GM23338 (cell line): ENCODE measurements at regions not wholly inside any gene's neighbourhood (a gene's known extent, or its start where the extent isn't known, plus 50 kb on each side); places are given as distances from the start of the nearest gene placed in this dataset.

Experiments used
- ATAC-seq: fragments of 200-7000 bp; cut with Tn5 transposase; 3 replicates; pipeline ENCODE4 v1.9.1; 2020
- DNase-seq: peaks from one replicate; pipeline ENCODE4 v3.0.0-alpha.2; 2015; ENCODE audit warnings: low spot score
- H2AFZ ChIP-seq: fragments of 200-600 bp; sonication (generic); 2 replicates; pipeline ENCODE4 v1.8.0; 2016; ENCODE audit warnings: antibody characterized with exemption, mild to moderate bottlenecking, moderate library complexity
- H3F3A ChIP-seq: fragments of 200-600 bp; sonication (generic); replicated peaks from 2 replicates; pipeline ENCODE4 v1.8.0; 2017; ENCODE audit warnings: antibody characterized with exemption, mixed run types, low read depth
- H3K27ac ChIP-seq: fragments of 200-600 bp; sonication (generic); 2 replicates; pipeline ENCODE4 v1.6.1; 2016; ENCODE audit warnings: low read depth
- H3K27me3 ChIP-seq: fragments of 200-600 bp; sonication (generic); 2 replicates; pipeline ENCODE4 v1.8.0; 2016; ENCODE audit warnings: mild to moderate bottlenecking, mixed run types, moderate library complexity; ENCODE audit not compliant: insufficient read depth
- H3K36me3 ChIP-seq: fragments of 200-600 bp; sonication (generic); 2 replicates; pipeline ENCODE4 v1.8.0; 2016; ENCODE audit warnings: mild to moderate bottlenecking; ENCODE audit not compliant: insufficient read depth
- H3K4me1 ChIP-seq: fragments of 200-600 bp; sonication (generic); 2 replicates; pipeline ENCODE4 v1.8.0; 2016; ENCODE audit warnings: mild to moderate bottlenecking, moderate library complexity; ENCODE audit not compliant: insufficient read depth
- H3K4me2 ChIP-seq: fragments of 200-600 bp; sonication (generic); 2 replicates; pipeline ENCODE4 v1.7.1; 2017; ENCODE audit warnings: mixed run types
- H3K4me3 ChIP-seq: fragments of 200-600 bp; sonication (generic); 2 replicates; pipeline ENCODE4 v1.6.1; 2016; ENCODE audit warnings: mixed run types
- H3K79me2 ChIP-seq: fragments of 200-600 bp; sonication (generic); replicated peaks from 2 replicates; pipeline ENCODE4 v1.8.0; 2017; ENCODE audit warnings: mild to moderate bottlenecking; ENCODE audit not compliant: insufficient read depth
- H3K9me2 ChIP-seq: fragments of 200-600 bp; sonication (generic); 2 replicates; pipeline ENCODE4 v1.8.0; 2017; ENCODE audit not compliant: insufficient read depth
- H4K20me1 ChIP-seq: fragments of 200-600 bp; sonication (generic); replicated peaks from 2 replicates; pipeline ENCODE4 v1.8.0; 2017; ENCODE audit warnings: mild to moderate bottlenecking; ENCODE audit not compliant: insufficient read depth
- H3K27ac Mint-ChIP-seq: 2 replicates; pipeline ENCODE4 v1.8.0; 2020; ENCODE audit warnings: inconsistent platforms, mild to moderate bottlenecking, moderate library complexity, mixed read lengths
- H3K27me3 Mint-ChIP-seq: 3 replicates; pipeline ENCODE4 v1.8.0; 2022; ENCODE audit warnings: low read depth, mild to moderate bottlenecking, moderate library complexity, mixed read lengths, inconsistent platforms; ENCODE audit not compliant: insufficient read depth, poor library complexity
- H3K36me3 Mint-ChIP-seq: 3 replicates; pipeline ENCODE4 v1.8.0; 2021; ENCODE audit warnings: low read depth, mild to moderate bottlenecking, inconsistent platforms, moderate library complexity, mixed read lengths
- H3K4me1 Mint-ChIP-seq: 3 replicates; pipeline ENCODE4 v1.8.0; 2020; ENCODE audit warnings: mild to moderate bottlenecking, inconsistent platforms, mixed read lengths
- H3K4me3 Mint-ChIP-seq: 3 replicates; pipeline ENCODE4 v1.8.0; 2021; ENCODE audit warnings: moderate library complexity, mild to moderate bottlenecking, inconsistent platforms, mixed read lengths
- H3K9me3 Mint-ChIP-seq: 3 replicates; pipeline ENCODE4 v1.8.0; 2020; ENCODE audit warnings: moderate library complexity, mild to moderate bottlenecking, inconsistent platforms, mixed read lengths
- CREB1 ChIP-seq: fragments of 250-450 bp; sonication (Bioruptor Pico); IDR thresholded peaks from 2 replicates; pipeline ENCODE4 v1.5.0; 2020; ENCODE audit warnings: low read depth, mild to moderate bottlenecking, moderate library complexity
- CTCF ChIP-seq, 2 experiments: fragments of 200-600 bp in 1 of 2; sonication (generic) in 1 of 2; conservative IDR thresholded peaks; 2 replicates each; pipeline versions ENCODE4 v1.5.1 to v1.6.1; 2016 to 2017; ENCODE audit warnings: antibody characterized with exemption in 2 of 2, low read depth in 2 of 2, mild to moderate bottlenecking in 2 of 2, moderate library complexity in 1 of 2
- ETS1 ChIP-seq: IDR thresholded peaks from 2 replicates; pipeline ENCODE4 v1.6.1; 2016; ENCODE audit warnings: antibody characterized with exemption
- EZH2 ChIP-seq: fragments of 200-600 bp; sonication (generic); IDR thresholded peaks from one replicate; pipeline ENCODE4 v1.8.0; 2017; ENCODE audit warnings: antibody characterized with exemption, mild to moderate bottlenecking, low read depth; ENCODE audit not compliant: unreplicated experiment
- EZH2phosphoT487 ChIP-seq: fragments of 200-600 bp; sonication (generic); IDR thresholded peaks from one replicate; pipeline ENCODE4 v1.8.1; 2018; ENCODE audit warnings: antibody characterized with exemption; ENCODE audit not compliant: unreplicated experiment
- JUNB ChIP-seq: IDR thresholded peaks from one replicate; pipeline ENCODE4 v1.6.1; 2016; ENCODE audit warnings: antibody characterized with exemption; ENCODE audit not compliant: unreplicated experiment
- NANOG ChIP-seq: IDR thresholded peaks from 2 replicates; pipeline ENCODE4 v1.6.1; 2016; ENCODE audit warnings: antibody characterized with exemption, borderline replicate concordance
- POLR2AphosphoS5 ChIP-seq: IDR thresholded peaks from 2 replicates; pipeline ENCODE4 v1.6.1; 2016; ENCODE audit warnings: antibody characterized with exemption, low read depth
- REST ChIP-seq: IDR thresholded peaks from one replicate; pipeline ENCODE4 v1.6.1; 2018; ENCODE audit warnings: antibody characterized with exemption; ENCODE audit not compliant: unreplicated experiment
- STAT1 ChIP-seq: IDR thresholded peaks from one replicate; pipeline ENCODE4 v1.6.1; 2016; ENCODE audit warnings: antibody characterized with exemption; ENCODE audit not compliant: unreplicated experiment
- ZNF114 ChIP-seq: fragments of 250-450 bp; sonication (Bioruptor Pico); IDR thresholded peaks from 2 replicates; pipeline ENCODE4 v1.5.0; 2020; ENCODE audit warnings: mild to moderate bottlenecking, moderate library complexity
- ZNF331 ChIP-seq: fragments of 250-450 bp; sonication (Bioruptor Pico); IDR thresholded peaks from 2 replicates; pipeline ENCODE4 v1.5.0; 2020; ENCODE audit warnings: low read depth, mild to moderate bottlenecking, moderate library complexity
- ZNF462 ChIP-seq: fragments of 250-450 bp; sonication (Bioruptor Pico); IDR thresholded peaks from 2 replicates; pipeline ENCODE4 v1.5.0; 2020; ENCODE audit warnings: mild to moderate bottlenecking, moderate library complexity

GRCh38 chr5:96503501-96504236 is 70.6 kb upstream of the PCSK1 start:
- Histone ChIP-seq H3K4me2 (no peak overlapping the region), H3F3A (no peaks in the 10 kb centered on the region), H4K20me1 (no peaks in the 10 kb centered on the region), H3K36me3 (no peaks in the 10 kb centered on the region), H3K79me2 (no peaks in the 10 kb centered on the region), H3K27me3 (no peaks in the 10 kb centered on the region), H3K4me3 (no peak overlapping the region), H3K9me2 (no peaks in the 10 kb centered on the region), H3K27ac (no peak overlapping the region), H2AFZ (peak overlapping the region; percentile 59), H3K4me1 (no peaks in the 10 kb centered on the region)
- Mint-ChIP-seq H3K27ac (no peak overlapping the region), H3K27me3 (no peaks in the 10 kb centered on the region), H3K4me3 (no peak overlapping the region), H3K4me1 (peaks cover 7% of the 10 kb centered on the region; the same call in 2 of the 3 replicates), H3K36me3 (no peaks in the 10 kb centered on the region), H3K9me3 (no peaks in the 10 kb centered on the region)
- peak; percentile 27; the same call in 1 of the 3 replicates for ATAC-seq
- TF ChIP-seq CTCF (conservative IDR thresholded peaks at IDR 0.05; ENCODE audit: low read depth in 2 of 2): no peak
- TF ChIP-seq STAT1: no peak
- TF ChIP-seq EZH2: no peak
- no peak for TF ChIP-seq ETS1
- TF ChIP-seq ZNF462 (CRISPR knock-in tag): no peak
- no peak for TF ChIP-seq EZH2phosphoT487
- no peak for TF ChIP-seq JUNB
- no peak for TF ChIP-seq NANOG
- no peak for TF ChIP-seq ZNF331
- TF ChIP-seq REST: no peak
- TF ChIP-seq POLR2AphosphoS5: no peak
- TF ChIP-seq ZNF114 (CRISPR knock-in tag): no peak
- no peak for TF ChIP-seq CREB1 (CRISPR knock-in tag)
- no peak for DNase-seq
